ENCODE measurements at regions not wholly inside any gene's neighbourhood (a gene's known extent, or its start where the extent isn't known, plus 50 kb on each side); places are given as distances from the start of the nearest gene placed in this dataset.

- TF ChIP-seq CTCF (IDR thresholded peaks at IDR 0.05) (no peak), POLR2A (IDR thresholded peaks at IDR 0.05) (no peak)
These were observed 110.4 kb upstream of the SCAF11 start for GRCh38 chr12:46100551-46101484.

All from tibial nerve (tissue), 3 donors.